GM19328 (cell line): ENCODE measurements at regions not wholly inside any gene's neighbourhood (a gene's known extent, or its start where the extent isn't known, plus 50 kb on each side); places are given as distances from the start of the nearest gene placed in this dataset.
"Not testable (repeated sequence)": the region's sequence is repeated elsewhere in the genome, so short reads cannot be mapped to it uniquely, and the experiment has no call there.

Experiments used
- ATAC-seq: cut with Tn5 transposase; IDR thresholded peaks from one replicate; pipeline ENCODE4 v1.9.1; 2021; ENCODE audit warnings: mild to moderate bottlenecking, moderate library complexity; ENCODE audit not compliant: unreplicated experiment

GRCh38 chr1:194001726-194002350, 815.4 kb upstream of the B3GALT2 start:
- ATAC-seq, result not testable (repeated sequence)

DNA sequence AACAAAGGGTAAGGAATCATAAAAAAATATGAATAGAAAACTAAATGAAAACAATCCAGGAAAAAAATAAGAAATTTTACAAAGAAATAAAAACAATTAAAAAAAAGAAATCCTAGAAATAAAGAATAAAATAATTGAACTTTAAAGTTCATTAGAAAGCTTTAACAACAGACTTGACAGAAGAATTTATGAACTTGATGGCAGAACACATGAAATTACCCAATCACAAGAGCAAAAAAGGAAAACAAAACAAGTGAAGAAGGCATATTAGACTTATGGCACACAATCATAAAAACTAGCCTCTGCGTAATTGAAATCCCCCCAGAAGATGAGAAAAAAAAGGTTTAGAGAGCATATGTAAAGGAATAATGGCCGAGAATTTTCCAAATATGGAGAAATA, 802.5 kb upstream of the B3GALT2 start:
- ATAC-seq, result no peak

- no peak for ATAC-seq
Observed at GRCh38 chr1:193979219-193979618, 792.8 kb upstream of the B3GALT2 start.

DNA sequence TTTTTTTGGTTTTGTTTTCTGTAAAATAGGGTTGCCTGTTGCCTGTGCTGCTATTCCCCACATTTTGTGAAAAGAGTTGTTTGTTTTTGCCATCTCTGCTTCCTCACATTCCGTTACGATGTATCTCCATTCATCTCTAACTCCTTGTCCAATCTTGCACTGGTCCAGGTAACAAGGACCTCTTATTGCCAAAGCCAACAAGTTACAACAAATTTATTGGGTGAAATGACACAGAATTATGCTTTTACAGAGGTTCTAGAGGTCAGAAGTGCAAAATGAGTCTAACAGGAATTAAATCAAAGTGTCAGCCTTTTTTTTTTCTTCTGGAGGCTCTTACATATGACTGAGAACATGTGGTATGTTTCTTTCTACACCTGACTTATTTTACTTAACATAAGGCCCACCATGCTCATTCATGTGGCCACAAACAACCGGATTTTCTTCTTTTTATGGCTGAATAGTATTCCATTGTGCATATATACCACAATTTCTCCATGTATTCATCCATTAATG, 787.9 kb upstream of the B3GALT2 start:
- ATAC-seq, result no peak

- ATAC-seq, result no peak
Observed at GRCh38 chr1:193973428-193973827, 787.0 kb upstream of the B3GALT2 start.

- no peak for ATAC-seq
Observed at GRCh38 chr1:193971595-193971994, 785.2 kb upstream of the B3GALT2 start.

- ATAC-seq, result no peak
Observed at GRCh38 chr1:193960499-193960898, 774.1 kb upstream of the B3GALT2 start.

DNA sequence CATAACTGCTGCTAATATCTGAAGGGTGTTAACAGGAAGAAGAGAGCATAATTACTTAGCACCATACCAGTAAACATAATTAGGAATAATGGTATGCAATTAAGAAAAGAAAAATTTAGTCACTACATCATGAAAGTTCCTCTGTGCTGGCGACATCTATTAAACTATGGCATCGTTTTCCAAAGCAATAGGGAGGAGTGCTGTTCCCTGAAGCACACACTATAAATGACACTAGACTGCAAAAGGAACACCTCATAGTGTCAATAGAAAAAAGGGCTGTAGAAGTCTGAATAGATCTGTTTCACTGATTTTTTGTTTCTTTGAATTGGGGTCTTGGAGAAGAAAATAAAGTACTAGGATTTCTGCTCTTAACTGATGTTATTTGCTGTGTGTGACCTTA, 773.6 kb upstream of the B3GALT2 start:
- no peak for ATAC-seq

GRCh38 chr1:193957556-193958095, 771.2 kb upstream of the B3GALT2 start:
- ATAC-seq, result no peak

GRCh38 chr1:193952778-193953374, 766.5 kb upstream of the B3GALT2 start:
- ATAC-seq, result no peak

- no peak for ATAC-seq
Observed at GRCh38 chr1:193951984-193952383, 765.6 kb upstream of the B3GALT2 start.

DNA sequence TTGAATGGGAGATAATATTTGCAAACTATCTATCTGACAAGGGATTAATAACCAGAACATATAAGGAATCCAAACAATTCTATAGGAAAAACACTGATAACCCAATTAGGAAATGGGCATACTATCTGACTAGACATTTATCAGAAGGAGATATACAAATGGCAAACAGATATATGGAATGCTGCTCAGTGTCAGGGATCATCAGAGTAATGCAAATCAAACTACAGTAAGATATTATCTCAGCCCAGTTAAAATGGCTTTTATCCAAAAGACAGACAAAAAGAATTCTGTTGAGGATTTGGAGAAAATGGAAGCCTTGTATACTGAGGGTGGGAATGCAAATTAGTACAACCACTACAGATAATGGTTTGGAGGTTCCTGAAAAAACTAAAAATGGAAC, 758.0 kb upstream of the B3GALT2 start:
- ATAC-seq, result no peak

DNA sequence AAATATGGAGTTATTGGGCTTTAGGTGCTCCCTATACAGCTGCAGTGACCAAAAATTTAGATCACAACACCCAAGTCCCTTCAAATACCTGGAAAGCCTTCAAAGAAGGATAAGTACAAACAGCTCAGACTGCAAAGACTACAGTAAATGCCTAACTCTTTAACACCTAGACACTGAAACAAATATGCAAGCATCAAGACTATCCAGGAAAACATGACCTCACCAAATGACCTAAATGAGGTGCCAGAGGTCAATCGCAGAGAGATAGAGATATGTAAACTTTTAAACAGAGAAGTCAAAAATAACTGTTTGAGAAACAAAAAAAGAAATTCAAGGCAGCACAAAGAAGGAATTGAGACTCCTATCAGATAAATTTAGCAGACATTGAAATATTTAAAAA, 753.8 kb upstream of the B3GALT2 start:
- no peak for ATAC-seq

DNA sequence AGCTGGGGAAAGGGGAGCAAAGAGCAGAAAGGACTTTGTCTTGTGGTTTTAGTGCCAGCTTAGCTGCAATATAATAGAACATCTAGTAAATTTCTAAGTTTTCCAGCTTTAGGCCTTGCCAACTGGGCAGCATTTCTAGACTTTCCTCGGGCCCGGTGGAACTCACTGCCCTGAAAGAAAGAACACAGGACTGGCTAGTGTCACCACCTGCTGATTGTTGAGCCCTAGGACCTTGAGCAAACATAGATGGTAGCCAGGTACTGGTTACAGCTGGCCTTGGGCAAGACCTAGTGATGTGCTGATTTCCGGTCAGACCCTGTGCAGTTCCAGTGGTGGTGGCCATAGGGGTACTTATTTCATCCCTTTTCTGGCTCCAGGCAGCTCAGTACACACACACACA, 753.2 kb upstream of the B3GALT2 start:
- no peak for ATAC-seq

- no peak for ATAC-seq
Observed at GRCh38 chr1:193937308-193937707, 750.9 kb upstream of the B3GALT2 start.

DNA sequence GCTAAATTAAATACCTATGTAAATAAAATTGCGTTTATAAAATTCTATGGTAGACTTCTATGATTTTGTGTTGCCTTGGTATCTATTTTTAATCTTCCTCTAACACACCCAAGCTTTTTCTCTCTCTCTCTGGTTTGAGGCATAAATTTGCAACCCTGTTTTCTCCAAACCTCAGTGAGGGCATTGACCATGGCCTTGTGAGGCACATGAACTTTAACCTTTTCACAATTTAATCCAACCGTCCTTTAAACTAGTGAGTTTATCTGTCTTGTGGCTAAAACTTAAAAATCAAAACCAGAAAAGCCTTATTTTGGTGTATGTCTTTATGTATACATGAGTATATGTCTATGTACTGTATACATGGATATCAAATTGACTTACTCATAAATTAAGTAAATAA, 746.6 kb upstream of the B3GALT2 start:
- ATAC-seq, result no peak

DNA sequence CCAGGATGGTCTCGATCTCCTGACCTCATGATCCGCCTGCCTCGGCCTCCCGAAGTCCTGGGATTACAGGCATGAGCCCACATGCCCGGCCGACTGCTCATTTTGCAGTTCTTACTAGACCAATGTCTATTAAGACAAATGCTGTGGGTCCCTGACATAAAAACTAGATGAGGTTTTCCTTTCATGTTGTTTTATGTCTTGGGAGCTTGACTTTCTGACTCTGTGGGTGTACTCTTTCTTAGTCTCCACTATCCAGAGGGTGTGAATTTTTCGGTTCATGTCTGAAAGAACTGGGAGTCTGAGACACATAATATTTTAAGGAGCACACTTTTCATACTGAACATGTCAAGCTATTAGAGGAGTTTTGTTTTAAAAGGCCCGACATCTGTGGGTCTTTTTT, 744.9 kb upstream of the B3GALT2 start:
- ATAC-seq, result no peak

DNA sequence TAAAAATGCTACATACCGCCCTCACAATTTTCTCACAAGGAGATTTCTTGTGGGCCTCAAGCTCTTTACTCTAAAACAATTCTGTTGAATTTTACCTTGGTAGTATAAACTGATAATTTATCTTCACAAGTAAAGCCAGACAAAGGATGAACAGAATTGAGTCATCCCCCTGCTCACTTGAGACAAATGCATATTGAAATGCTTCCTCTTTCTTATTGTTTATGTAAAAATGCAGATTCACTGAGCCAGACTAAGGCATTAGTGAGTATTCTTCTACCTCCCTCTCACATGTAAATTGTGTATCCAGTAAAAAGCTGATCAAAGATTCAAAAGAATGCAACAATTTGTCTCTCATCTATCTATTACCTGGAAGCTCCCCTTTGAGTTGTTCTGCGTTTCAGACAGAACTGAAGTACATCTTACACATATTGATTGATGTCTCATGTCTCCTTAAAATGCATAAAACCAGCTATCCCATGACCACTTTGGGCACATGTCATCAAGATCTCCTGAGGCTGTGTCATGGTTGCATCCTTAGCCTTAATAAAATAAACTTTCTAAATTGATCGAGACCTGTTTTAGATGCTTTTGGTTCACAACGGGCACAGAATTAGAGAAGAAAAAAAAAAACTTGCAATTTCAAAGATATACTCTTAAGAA, 743.1 kb upstream of the B3GALT2 start:
- no peak for ATAC-seq

DNA sequence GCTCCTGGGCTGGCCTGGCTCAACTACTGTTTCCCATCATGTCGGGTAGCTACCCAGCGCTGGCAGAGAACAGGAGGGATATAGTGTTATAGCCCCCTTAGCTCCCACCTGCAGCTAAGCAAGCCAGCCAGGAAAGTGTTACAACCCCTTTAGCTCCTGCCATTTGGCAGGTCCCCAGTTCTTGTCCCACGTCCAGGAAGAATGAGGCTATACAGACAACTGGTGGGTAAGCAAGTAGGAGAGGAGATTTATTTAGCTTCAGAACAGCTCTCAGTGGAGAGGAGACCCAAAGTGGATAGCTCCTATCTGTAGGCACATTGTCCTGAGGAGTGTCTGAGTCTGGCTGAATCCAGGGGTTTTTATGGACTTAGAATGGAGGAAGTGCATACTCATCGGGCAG, 741.1 kb upstream of the B3GALT2 start:
- ATAC-seq, result no peak

- no peak for ATAC-seq
Observed at GRCh38 chr1:193926956-193927355, 740.5 kb upstream of the B3GALT2 start.

- ATAC-seq, result no peak
Observed at GRCh38 chr1:193919827-193920226, 733.4 kb upstream of the B3GALT2 start.

DNA sequence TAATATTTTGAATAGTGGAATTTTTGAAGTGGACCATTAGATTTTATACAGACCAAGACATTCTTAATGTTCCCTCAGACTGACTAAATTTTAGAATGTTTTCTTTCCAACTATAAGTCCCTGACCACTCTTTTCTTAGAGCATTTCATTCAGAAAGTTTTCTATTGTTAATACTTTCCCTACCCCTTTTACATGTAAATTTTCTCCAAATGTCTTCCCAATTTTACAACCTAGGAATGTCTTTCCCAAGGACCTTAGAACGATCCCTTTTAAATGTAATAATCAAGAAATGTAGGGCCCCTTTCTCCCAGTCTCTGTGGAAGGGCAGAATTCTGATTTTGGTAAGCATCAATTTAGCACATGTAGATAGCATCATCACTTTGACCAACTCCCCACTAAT, 730.0 kb upstream of the B3GALT2 start:
- ATAC-seq, result no peak
